Transverse colon (tissue), 4 donors: ENCODE measurements at regions not wholly inside any gene's neighbourhood (a gene's known extent, or its start where the extent isn't known, plus 50 kb on each side); places are given as distances from the start of the nearest gene placed in this dataset.

Source experiments
- DNase-seq: peaks from one replicate; pipeline ENCODE4 v3.0.0-alpha.2; 2019
- H3K27ac ChIP-seq, 4 donors: fragments of 200-600 bp; sonication (generic); 2 replicates each; pipeline ENCODE4 v1.5.1; 2016 to 2018; ENCODE audit warnings: inconsistent platforms in 4 of 4
- H3K27me3 ChIP-seq: fragments of 200-600 bp; sonication (generic); 2 replicates; pipeline ENCODE4 v1.5.1; 2017; ENCODE audit warnings: inconsistent platforms
- H3K36me3 ChIP-seq, 4 donors: fragments of 200-600 bp; sonication (generic); 2 replicates each; pipeline ENCODE4 v1.5.1; 2017 to 2019; ENCODE audit warnings: inconsistent platforms in 4 of 4
- H3K4me1 ChIP-seq, 4 donors: fragments of 200-600 bp; sonication (generic); 2 replicates each; pipeline ENCODE4 v1.5.1; 2017 to 2020; ENCODE audit warnings: inconsistent platforms in 4 of 4
- H3K4me3 ChIP-seq, 4 donors: fragments of 200-600 bp; sonication (generic); 1 replicate in 1 of 4; 2 replicates in 3 of 4; pipeline versions ENCODE4 v1.5.1 to v1.6.1; 2017 to 2019; ENCODE audit warnings: inconsistent platforms in 4 of 4
- H3K9me3 ChIP-seq, 2 donors: fragments of 200-600 bp; sonication (generic); 2 replicates each; pipeline ENCODE4 v1.5.1; 2017 to 2019; ENCODE audit warnings: inconsistent platforms in 2 of 2
- CTCF ChIP-seq, 5 experiments: fragments of 200-600 bp in 3 of 5; fragments of 450-650 bp in 2 of 5; sonication (generic) in 3 of 5; IDR thresholded peaks; 1 replicate in 2 of 5; 2 replicates in 3 of 5; pipeline ENCODE4 v1.5.1; 2016 to 2017; ENCODE audit warnings: antibody characterized with exemption in 5 of 5, inconsistent platforms in 3 of 5, mild to moderate bottlenecking in 2 of 5, moderate library complexity in 1 of 5
- EP300 ChIP-seq: sonication (generic); formaldehyde crosslinking; IDR thresholded peaks from one replicate; pipeline ENCODE4 v1.6.1; 2017; ENCODE audit warnings: antibody characterized with exemption, low read depth
- POLR2A ChIP-seq: fragments of 450-650 bp; IDR thresholded peaks from one replicate; pipeline ENCODE4 v1.6.1; 2016; ENCODE audit warnings: antibody characterized with exemption, mild to moderate bottlenecking, moderate library complexity
- POLR2AphosphoS5 ChIP-seq, 3 donors: sonication (generic); formaldehyde crosslinking; IDR thresholded peaks; one replicate each; pipeline ENCODE4 v1.6.1; 2016; ENCODE audit warnings: antibody characterized with exemption in 3 of 3
- WGBS, 2 donors: methylation state at CpG; one replicate each; pipeline ENCODE4 v1.1.5; 2018; ENCODE audit warnings: low coverage in 1 of 2; 5-methylcytosine and 5-hydroxymethylcytosine counted together
- in situ Hi-C, 4 donors: fragments of 200-750 bp; cut with MboI; loops; one replicate each; pipeline versions ENCODE4 v1.15.0 to v1.15.1; 2017; ENCODE audit warnings: low sequenced_read_pairs in 3 of 4, low pct_ligation_motif_present in 1 of 4, low pct_unique_long_range_greater_than_20kb in 1 of 4
- intact Hi-C: fragments of 100-400 bp; cut with DNase I; formaldehyde crosslinking; loops from one replicate; pipeline ENCODE4 v1.15.1; 2023; ENCODE audit warnings: low total_unique reads

DNA sequence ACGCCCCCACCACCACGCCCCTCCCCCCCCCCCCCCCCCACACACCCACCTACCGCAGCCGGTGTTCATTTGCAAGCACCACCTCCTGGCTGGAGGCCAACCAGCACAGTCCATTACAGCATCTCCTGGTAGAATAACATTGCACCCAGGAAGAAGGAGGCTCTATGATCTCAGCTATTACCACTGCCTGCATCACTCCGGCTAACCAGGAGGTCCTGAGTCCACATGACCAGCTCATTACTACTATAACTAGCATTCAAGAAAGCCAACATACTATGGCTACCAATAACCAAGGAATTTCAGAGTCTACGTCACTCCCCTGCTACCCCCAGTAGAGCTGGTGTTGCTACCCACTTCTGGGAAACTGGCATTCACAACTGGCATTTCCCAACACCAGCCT is 81.1 kb upstream of the ALOX12 start:
- 32% methylated on average over 6 of the region's 6 CpGs; no CpG with 5 or more reads in 1 of the 2 donors for WGBS, 2 donors
- in situ Hi-C loops = loop anchor here (5.0 to 25.0 kb wide), 5 partner anchors 88 to 248 kb away; partner anchors contain the start of gene RNASEK (in 1 of the 4)
- no peak for TF ChIP-seq POLR2AphosphoS5 (IDR thresholded peaks at IDR 0.05)
- TF ChIP-seq EP300 = no peak
- TF ChIP-seq CTCF (IDR thresholded peaks at IDR 0.05) = no peak
- no peak for TF ChIP-seq POLR2A
- no peak for DNase-seq
- Histone ChIP-seq H3K4me1 (peaks cover 0 to 8% (median 4%) of the 10 kb centered on the region in 4 donors), H3K36me3 (no peaks in the 10 kb centered on the region), H3K9me3 (no peaks in the 10 kb centered on the region), H3K27ac (no peak overlapping the region), H3K4me3 (no peak overlapping the region), H3K27me3 (peaks cover 31% of the 10 kb centered on the region)
- intact Hi-C loops = loop anchor here (1.0 to 5.0 kb wide), 2 partner anchors 78 to 93 kb away; no protein-coding TSS in a partner anchor

GRCh38 chr17:6915620-6916019 is 80.2 kb upstream of the ALOX12 start:
- H3K27me3 ChIP-seq = peaks cover 31% of the 10 kb centered on the region
- no peak overlapping the region for H3K4me3 ChIP-seq
- intact Hi-C loops = loop anchor here (5.0 kb wide), 1 partner anchor 77 kb away; no protein-coding TSS in a partner anchor
- no peak for TF ChIP-seq POLR2A
- TF ChIP-seq EP300 = no peak
- TF ChIP-seq CTCF (IDR thresholded peaks at IDR 0.05) = no peak
- no peak for TF ChIP-seq POLR2AphosphoS5 (IDR thresholded peaks at IDR 0.05)
- 78% methylated on average over 4 of the region's 4 CpGs; no CpG with 5 or more reads in 1 of the 2 donors for WGBS, 2 donors
- in situ Hi-C loops = loop anchor here in 3 of 4 donors (25.0 kb wide), 2 partner anchors 222 to 247 kb away; no protein-coding TSS in a partner anchor
- H3K4me1 ChIP-seq = peaks cover 0 to 8% (median 4%) of the 10 kb centered on the region in 4 donors
- DNase-seq = no peak
- no peak overlapping the region for H3K27ac ChIP-seq
- H3K9me3 ChIP-seq = no peaks in the 10 kb centered on the region
- H3K36me3 ChIP-seq = no peaks in the 10 kb centered on the region

- H3K4me3 ChIP-seq = no peak overlapping the region
- 74 to 79% methylated on average over 6 of the region's 6 CpGs for WGBS, 2 donors
- H3K27me3 ChIP-seq = peaks cover 19% of the 10 kb centered on the region
- no peak for DNase-seq
- intact Hi-C loops = loop anchor here (5.0 kb wide), 1 partner anchor 73 kb away; no protein-coding TSS in a partner anchor
- peaks cover 0 to 2% (median under 1%) of the 10 kb centered on the region in 4 donors for H3K4me1 ChIP-seq
- TF ChIP-seq POLR2A (no peak), EP300 (no peak), POLR2AphosphoS5 (IDR thresholded peaks at IDR 0.05) (no peak), CTCF (IDR thresholded peaks at IDR 0.05) (no peak)
- no peaks in the 10 kb centered on the region for H3K9me3 ChIP-seq
- H3K27ac ChIP-seq = no peak overlapping the region
- in situ Hi-C loops = loop anchor here in 3 of 4 donors (25.0 kb wide), 2 partner anchors 218 to 243 kb away; no protein-coding TSS in a partner anchor
- H3K36me3 ChIP-seq = no peaks in the 10 kb centered on the region
Observed at GRCh38 chr17:6919158-6919557, 76.7 kb upstream of the ALOX12 start.

GRCh38 chr17:6923385-6923784 is 72.5 kb upstream of the ALOX12 start:
- intact Hi-C loops = no loop called here
- Histone ChIP-seq H3K36me3 (no peaks in the 10 kb centered on the region), H3K4me3 (no peak overlapping the region), H3K9me3 (no peaks in the 10 kb centered on the region), H3K4me1 (no peaks in the 10 kb centered on the region), H3K27me3 (no peaks in the 10 kb centered on the region), H3K27ac (no peak overlapping the region)
- in situ Hi-C loops = loop anchor here in 3 of 4 donors (10.0 to 25.0 kb wide), 3 partner anchors 61 to 239 kb away; no protein-coding TSS in a partner anchor
- no peak for DNase-seq
- WGBS, 2 donors = 82 to 83% methylated on average over 4 to 8 of the region's 8 CpGs
- TF ChIP-seq POLR2AphosphoS5 (IDR thresholded peaks at IDR 0.05) (no peak), CTCF (IDR thresholded peaks at IDR 0.05) (no peak), EP300 (no peak), POLR2A (no peak)
